BLaER1 treated with 17β-estradiol and CSF1 and Interleukin-3, amounts not matched to agents 10 nM and 100 nM (cell line): ENCODE measurements at regions not wholly inside any gene's neighbourhood (a gene's known extent, or its start where the extent isn't known, plus 50 kb on each side); places are given as distances from the start of the nearest gene placed in this dataset.
A peak's percentile ranks its signal among the peaks of the same experiment; 100 is the strongest.

Experiments used
- H3K27ac ChIP-seq, 11 experiments: shearing (Covaris generic); formaldehyde crosslinking; 2 replicates each; pipeline ENCODE4 v1.8.1; 2022
- H3K27me3 ChIP-seq, 11 experiments: shearing (Covaris generic); formaldehyde crosslinking; 2 replicates each; pipeline ENCODE4 v1.8.1; 2022
- H3K36me3 ChIP-seq, 11 experiments: shearing (Covaris generic); formaldehyde crosslinking; 2 replicates each; pipeline ENCODE4 v1.8.1; 2022
- H3K4me1 ChIP-seq, 10 experiments: shearing (Covaris generic); formaldehyde crosslinking; 2 replicates each; pipeline ENCODE4 v1.8.1; 2022
- H3K4me2 ChIP-seq, 11 experiments: shearing (Covaris generic); formaldehyde crosslinking; 2 replicates each; pipeline ENCODE4 v1.8.1; 2022
- H3K4me3 ChIP-seq, 10 experiments: shearing (Covaris generic); formaldehyde crosslinking; 2 replicates each; pipeline ENCODE4 v1.8.1; 2022
- H3K9ac ChIP-seq, 11 experiments: shearing (Covaris generic); formaldehyde crosslinking; 2 replicates each; pipeline ENCODE4 v1.8.1; 2022
- H3K9me3 ChIP-seq, 11 experiments: shearing (Covaris generic); formaldehyde crosslinking; replicated peaks in 1 of 11; 2 replicates each; pipeline ENCODE4 v1.8.1; 2022
- H4K20me1 ChIP-seq, 11 experiments: shearing (Covaris generic); formaldehyde crosslinking; 2 replicates each; pipeline ENCODE4 v1.8.1; 2022
- Cebpa-rat ChIP-seq, 11 experiments: shearing (Covaris generic); IDR thresholded peaks; 2 replicates each; pipeline ENCODE4 v1.8.1; 2022

- no peak for TF ChIP-seq Cebpa-rat (IDR thresholded peaks at IDR 0.05)
- Histone ChIP-seq H3K4me2 (no peak overlapping the region), H4K20me1 (no peaks in the 10 kb centered on the region), H3K27me3 (no peaks in the 10 kb centered on the region), H3K27ac (no peak overlapping the region), H3K9ac (no peak overlapping the region), H3K4me1 (peaks cover 6 to 14% (median 11%) of the 10 kb centered on the region in 10 experiments; a peak in 17 of 20 replicates), H3K9me3 (peaks cover 17 to 28% (median 21%) of the 10 kb centered on the region in 11 experiments), H3K4me3 (no peak overlapping the region), H3K36me3 (no peaks in the 10 kb centered on the region)
Observed at GRCh38 chr14:49451938-49452337, 134.2 kb downstream of the RPS29 start.

GRCh38 chr14:49449749-49450148 is 136.4 kb downstream of the RPS29 start:
- peaks cover 17 to 28% (median 21%) of the 10 kb centered on the region in 11 experiments for H3K9me3 ChIP-seq
- no peaks in the 10 kb centered on the region for H3K27me3 ChIP-seq
- H3K27ac ChIP-seq: no peak overlapping the region
- peaks cover 6 to 18% (median 11%) of the 10 kb centered on the region in 10 experiments; a peak in 17 of 20 replicates for H3K4me1 ChIP-seq
- no peak overlapping the region for H3K9ac ChIP-seq
- H3K4me3 ChIP-seq: no peak overlapping the region
- no peaks in the 10 kb centered on the region for H4K20me1 ChIP-seq
- no peaks in the 10 kb centered on the region for H3K36me3 ChIP-seq
- H3K4me2 ChIP-seq: no peak overlapping the region
- TF ChIP-seq Cebpa-rat (IDR thresholded peaks at IDR 0.05): no peak

- Histone ChIP-seq H3K36me3 (no peaks in the 10 kb centered on the region), H4K20me1 (no peaks in the 10 kb centered on the region), H3K9ac (no peak overlapping the region), H3K4me1 (peaks cover 6 to 18% (median 11%) of the 10 kb centered on the region in 10 experiments; a peak in 17 of 20 replicates), H3K27ac (no peak overlapping the region), H3K4me2 (peak overlapping the region; percentile 5 to 52 (median 31); a peak in 17 of 22 replicates), H3K9me3 (peaks cover 17 to 28% (median 21%) of the 10 kb centered on the region in 11 experiments), H3K27me3 (no peaks in the 10 kb centered on the region), H3K4me3 (no peak overlapping the region)
- TF ChIP-seq Cebpa-rat (IDR thresholded peaks at IDR 0.05): no peak
Observed at GRCh38 chr14:49447540-49448107, 138.6 kb downstream of the RPS29 start.

GRCh38 chr14:49446801-49447200 is 139.4 kb downstream of the RPS29 start:
- Histone ChIP-seq H3K4me3 (no peak overlapping the region), H4K20me1 (no peaks in the 10 kb centered on the region), H3K9me3 (peaks cover 17 to 28% (median 21%) of the 10 kb centered on the region in 11 experiments), H3K9ac (no peak overlapping the region), H3K27ac (no peak overlapping the region), H3K4me1 (peaks cover 6 to 18% (median 11%) of the 10 kb centered on the region in 10 experiments; a peak in 17 of 20 replicates), H3K27me3 (no peaks in the 10 kb centered on the region), H3K4me2 (peak overlapping the region in 6 of 11 experiments; percentile 5 to 44 (median 30); a peak in 6 of 22 replicates), H3K36me3 (no peaks in the 10 kb centered on the region)
- TF ChIP-seq Cebpa-rat (IDR thresholded peaks at IDR 0.05): no peak

GRCh38 chr14:49438256-49438770 is 147.9 kb downstream of the RPS29 start:
- Histone ChIP-seq H4K20me1 (no peaks in the 10 kb centered on the region), H3K9me3 (peaks cover 5 to 23% (median 16%) of the 10 kb centered on the region in 11 experiments), H3K36me3 (no peaks in the 10 kb centered on the region), H3K9ac (no peak overlapping the region), H3K4me1 (0 out of 20 replicates have a peak, but pooled peaks cover 0 to 3% (median 0%) of the 10 kb centered on the region in 10 experiments), H3K4me3 (no peak overlapping the region), H3K27ac (no peak overlapping the region), H3K27me3 (no peaks in the 10 kb centered on the region), H3K4me2 (no peak overlapping the region)
- no peak for TF ChIP-seq Cebpa-rat (IDR thresholded peaks at IDR 0.05)

GRCh38 chr14:49428076-49428475 is 158.1 kb downstream of the RPS29 start:
- H4K20me1 ChIP-seq: no peaks in the 10 kb centered on the region
- H3K36me3 ChIP-seq: no peaks in the 10 kb centered on the region
- H3K4me2 ChIP-seq: no peak overlapping the region
- H3K27ac ChIP-seq: no peak overlapping the region
- H3K9me3 ChIP-seq: peaks cover 22 to 39% (median 32%) of the 10 kb centered on the region in 11 experiments
- H3K4me3 ChIP-seq: no peak overlapping the region
- no peak for TF ChIP-seq Cebpa-rat (IDR thresholded peaks at IDR 0.05)
- no peaks in the 10 kb centered on the region for H3K27me3 ChIP-seq
- no peak overlapping the region for H3K9ac ChIP-seq
- no peaks in the 10 kb centered on the region; a peak in 1 of 20 replicates for H3K4me1 ChIP-seq

GRCh38 chr14:49427117-49427516 is 159.1 kb downstream of the RPS29 start:
- H3K27me3 ChIP-seq: no peaks in the 10 kb centered on the region
- H3K4me1 ChIP-seq: no peaks in the 10 kb centered on the region; a peak in 1 of 20 replicates
- H3K4me3 ChIP-seq: no peak overlapping the region
- H3K9ac ChIP-seq: no peak overlapping the region
- H4K20me1 ChIP-seq: no peaks in the 10 kb centered on the region
- TF ChIP-seq Cebpa-rat (IDR thresholded peaks at IDR 0.05): no peak
- no peak overlapping the region for H3K4me2 ChIP-seq
- no peaks in the 10 kb centered on the region for H3K36me3 ChIP-seq
- H3K9me3 ChIP-seq: peaks cover 18 to 30% (median 23%) of the 10 kb centered on the region in 11 experiments
- H3K27ac ChIP-seq: no peak overlapping the region

GRCh38 chr14:49425921-49426320 is 160.3 kb downstream of the RPS29 start:
- Histone ChIP-seq H3K4me2 (no peak overlapping the region), H4K20me1 (no peaks in the 10 kb centered on the region), H3K4me1 (no peaks in the 10 kb centered on the region; a peak in 1 of 20 replicates), H3K9ac (no peak overlapping the region), H3K27me3 (no peaks in the 10 kb centered on the region), H3K36me3 (no peaks in the 10 kb centered on the region), H3K9me3 (peaks cover 6 to 18% (median 11%) of the 10 kb centered on the region in 11 experiments; a peak in 20 of 22 replicates), H3K4me3 (no peak overlapping the region), H3K27ac (no peak overlapping the region)
- no peak for TF ChIP-seq Cebpa-rat (IDR thresholded peaks at IDR 0.05)

GRCh38 chr14:49424436-49425331 is 161.5 kb downstream of the RPS29 start:
- Histone ChIP-seq H4K20me1 (no peaks in the 10 kb centered on the region), H3K27ac (no peak overlapping the region), H3K4me2 (peak overlapping the region in 1 of 11 experiments; percentile 12; a peak in 1 of 22 replicates), H3K27me3 (no peaks in the 10 kb centered on the region), H3K9me3 (peaks cover 0 to 6% (median 4%) of the 10 kb centered on the region in 11 experiments; a peak in 7 of 22 replicates), H3K36me3 (no peaks in the 10 kb centered on the region), H3K4me3 (no peak overlapping the region), H3K9ac (no peak overlapping the region), H3K4me1 (no peaks in the 10 kb centered on the region; a peak in 1 of 20 replicates)
- TF ChIP-seq Cebpa-rat (IDR thresholded peaks at IDR 0.05): no peak
